Gastrocnemius medialis (tissue), 4 donors: ENCODE measurements at regions not wholly inside any gene's neighbourhood (a gene's known extent, or its start where the extent isn't known, plus 50 kb on each side); places are given as distances from the start of the nearest gene placed in this dataset.

Experiments used
- POLR2A ChIP-seq, 2 donors: fragments of 450-650 bp; IDR thresholded peaks; one replicate each; pipeline ENCODE4 v1.6.1; 2017; ENCODE audit warnings: antibody characterized with exemption in 2 of 2, mild to moderate bottlenecking in 2 of 2, moderate library complexity in 2 of 2
- TF ChIP-seq, protein P1 (sequence below), 5 experiments: fragments of 450-650 bp in 3 of 5; fragments of 200-600 bp in 2 of 5; sonication (generic) in 2 of 5; IDR thresholded peaks in 4 of 5; conservative IDR thresholded peaks in 1 of 5; 1 replicate in 4 of 5; 2 replicates in 1 of 5; pipeline ENCODE4 v1.5.1; 2016 to 2019; ENCODE audit warnings: antibody characterized with exemption in 5 of 5, mild to moderate bottlenecking in 3 of 5, moderate library complexity in 3 of 5

- TF ChIP-seq, protein P1, sequence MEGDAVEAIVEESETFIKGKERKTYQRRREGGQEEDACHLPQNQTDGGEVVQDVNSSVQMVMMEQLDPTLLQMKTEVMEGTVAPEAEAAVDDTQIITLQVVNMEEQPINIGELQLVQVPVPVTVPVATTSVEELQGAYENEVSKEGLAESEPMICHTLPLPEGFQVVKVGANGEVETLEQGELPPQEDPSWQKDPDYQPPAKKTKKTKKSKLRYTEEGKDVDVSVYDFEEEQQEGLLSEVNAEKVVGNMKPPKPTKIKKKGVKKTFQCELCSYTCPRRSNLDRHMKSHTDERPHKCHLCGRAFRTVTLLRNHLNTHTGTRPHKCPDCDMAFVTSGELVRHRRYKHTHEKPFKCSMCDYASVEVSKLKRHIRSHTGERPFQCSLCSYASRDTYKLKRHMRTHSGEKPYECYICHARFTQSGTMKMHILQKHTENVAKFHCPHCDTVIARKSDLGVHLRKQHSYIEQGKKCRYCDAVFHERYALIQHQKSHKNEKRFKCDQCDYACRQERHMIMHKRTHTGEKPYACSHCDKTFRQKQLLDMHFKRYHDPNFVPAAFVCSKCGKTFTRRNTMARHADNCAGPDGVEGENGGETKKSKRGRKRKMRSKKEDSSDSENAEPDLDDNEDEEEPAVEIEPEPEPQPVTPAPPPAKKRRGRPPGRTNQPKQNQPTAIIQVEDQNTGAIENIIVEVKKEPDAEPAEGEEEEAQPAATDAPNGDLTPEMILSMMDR (IDR thresholded peaks at IDR 0.05 in 4 of 5, conservative IDR thresholded peaks at IDR 0.05 in 1 of 5): no peak
- TF ChIP-seq POLR2A (IDR thresholded peaks at IDR 0.05): no peak
Observed at GRCh38 chr12:93205361-93205760, 172.4 kb upstream of the NUDT4 start.
